ENCODE measurements at regions not wholly inside any gene's neighbourhood (a gene's known extent, or its start where the extent isn't known, plus 50 kb on each side); places are given as distances from the start of the nearest gene placed in this dataset.

- Histone ChIP-seq H3K18ac (ENCODE audit: low read length) (no peak overlapping the region), H2BK12ac (ENCODE audit: low read length) (no peak overlapping the region), H4K91ac (ENCODE audit: low read depth, low read length) (no peak overlapping the region), H2BK120ac (ENCODE audit: insufficient read depth, low read length, poor library complexity) (no peak overlapping the region), H3K27ac (ENCODE audit: low read depth, low read length) (no peak overlapping the region), H3K4me3 (ENCODE audit: low read depth, low read length) (no peak overlapping the region), H3K9me3 (ENCODE audit: insufficient read depth, low read depth, low read length) (no peaks in the 10 kb centered on the region), H3K9ac (ENCODE audit: low read length) (no peak overlapping the region), H3K36me3 (ENCODE audit: control insufficient read depth in 1 of 2, insufficient read depth in 2 of 2, low read length in 2 of 2) (no peaks in the 10 kb centered on the region), H2BK5ac (ENCODE audit: low read depth, low read length, poor library complexity) (no peak overlapping the region), H3K4me1 (ENCODE audit: control insufficient read depth in 1 of 2, insufficient read depth in 2 of 2, low read length in 2 of 2) (no peaks in the 10 kb centered on the region), H4K8ac (ENCODE audit: low read depth, low read length) (no peak overlapping the region), H3K4me2 (ENCODE audit: low read length) (no peak overlapping the region), H4K12ac (ENCODE audit: low read depth, low read length) (no peak overlapping the region), H2AFZ (ENCODE audit: insufficient read depth, low read length, poor library complexity) (no peak overlapping the region), H2AK5ac (ENCODE audit: low read length) (no peak overlapping the region), H3K14ac (ENCODE audit: low read length) (no peak overlapping the region), H3K79me2 (ENCODE audit: control insufficient read depth, insufficient read depth, low read length, poor library complexity) (no peaks in the 10 kb centered on the region), H3K23ac (ENCODE audit: low read length) (no peak overlapping the region), H3K27me3 (ENCODE audit: insufficient read depth, low read length) (no peaks in the 10 kb centered on the region), H3K79me1 (ENCODE audit: low read length) (no peaks in the 10 kb centered on the region), H3K4ac (ENCODE audit: low read depth, low read length) (no peak overlapping the region)
- no CpG with 5 or more reads among the region's 6 CpGs for whole genome bisulfite sequencing (ENCODE audit: extremely low coverage, insufficient coverage, insufficient read length)
- DNase-seq: no peak
These were observed 376.7 kb downstream of the GABRG2 start for GRCh38 chr5:162444129-162444762.

- Histone ChIP-seq H4K91ac (ENCODE audit: low read depth, low read length) (no peak overlapping the region), H3K79me2 (ENCODE audit: control insufficient read depth, insufficient read depth, low read length, poor library complexity) (no peaks in the 10 kb centered on the region), H3K4me1 (ENCODE audit: control insufficient read depth in 1 of 2, insufficient read depth in 2 of 2, low read length in 2 of 2) (no peaks in the 10 kb centered on the region), H3K4ac (ENCODE audit: low read depth, low read length) (no peak overlapping the region), H2AK5ac (ENCODE audit: low read length) (no peak overlapping the region), H3K18ac (ENCODE audit: low read length) (no peak overlapping the region), H3K27ac (ENCODE audit: low read depth, low read length) (no peak overlapping the region), H3K9ac (ENCODE audit: low read length) (no peak overlapping the region), H3K4me2 (ENCODE audit: low read length) (no peak overlapping the region), H2BK12ac (ENCODE audit: low read length) (no peak overlapping the region), H3K36me3 (ENCODE audit: control insufficient read depth in 1 of 2, insufficient read depth in 2 of 2, low read length in 2 of 2) (no peaks in the 10 kb centered on the region), H3K4me3 (ENCODE audit: low read depth, low read length) (no peak overlapping the region), H3K9me3 (ENCODE audit: insufficient read depth, low read depth, low read length) (no peaks in the 10 kb centered on the region), H2BK5ac (ENCODE audit: low read depth, low read length, poor library complexity) (no peak overlapping the region), H2AFZ (ENCODE audit: insufficient read depth, low read length, poor library complexity) (no peak overlapping the region), H3K14ac (ENCODE audit: low read length) (no peak overlapping the region), H4K8ac (ENCODE audit: low read depth, low read length) (no peak overlapping the region), H3K27me3 (ENCODE audit: insufficient read depth, low read length) (no peaks in the 10 kb centered on the region), H2BK120ac (ENCODE audit: insufficient read depth, low read length, poor library complexity) (no peak overlapping the region), H3K79me1 (ENCODE audit: low read length) (no peaks in the 10 kb centered on the region), H3K23ac (ENCODE audit: low read length) (no peak overlapping the region), H4K12ac (ENCODE audit: low read depth, low read length) (no peak overlapping the region)
- no peak for DNase-seq
- no CpG with 5 or more reads among the region's 4 CpGs for WGBS (ENCODE audit: extremely low coverage, insufficient coverage, insufficient read length)
These were observed 388.5 kb downstream of the GABRG2 start for GRCh38 chr5:162456086-162456485.

- Histone ChIP-seq H2BK5ac (ENCODE audit: low read depth, low read length, poor library complexity) (no peak overlapping the region), H2AFZ (ENCODE audit: insufficient read depth, low read length, poor library complexity) (no peak overlapping the region), H3K27me3 (ENCODE audit: insufficient read depth, low read length) (no peaks in the 10 kb centered on the region), H3K36me3 (ENCODE audit: control insufficient read depth in 1 of 2, insufficient read depth in 2 of 2, low read length in 2 of 2) (no peaks in the 10 kb centered on the region), H3K27ac (ENCODE audit: low read depth, low read length) (no peak overlapping the region), H3K14ac (ENCODE audit: low read length) (no peak overlapping the region), H3K4me2 (ENCODE audit: low read length) (no peak overlapping the region), H3K23ac (ENCODE audit: low read length) (no peak overlapping the region), H3K4me3 (ENCODE audit: low read depth, low read length) (no peak overlapping the region), H3K4ac (ENCODE audit: low read depth, low read length) (no peak overlapping the region), H4K12ac (ENCODE audit: low read depth, low read length) (no peak overlapping the region), H3K79me1 (ENCODE audit: low read length) (no peaks in the 10 kb centered on the region), H2BK120ac (ENCODE audit: insufficient read depth, low read length, poor library complexity) (no peak overlapping the region), H3K9ac (ENCODE audit: low read length) (no peak overlapping the region), H3K4me1 (ENCODE audit: control insufficient read depth in 1 of 2, insufficient read depth in 2 of 2, low read length in 2 of 2) (no peaks in the 10 kb centered on the region), H2AK5ac (ENCODE audit: low read length) (no peak overlapping the region), H3K9me3 (ENCODE audit: insufficient read depth, low read depth, low read length) (no peaks in the 10 kb centered on the region), H4K91ac (ENCODE audit: low read depth, low read length) (no peak overlapping the region), H4K8ac (ENCODE audit: low read depth, low read length) (no peak overlapping the region), H3K79me2 (ENCODE audit: control insufficient read depth, insufficient read depth, low read length, poor library complexity) (no peaks in the 10 kb centered on the region), H3K18ac (ENCODE audit: low read length) (no peak overlapping the region), H2BK12ac (ENCODE audit: low read length) (no peak overlapping the region)
- no peak for DNase-seq
- WGBS (ENCODE audit: extremely low coverage, insufficient coverage, insufficient read length): no CpG with 5 or more reads among the region's 1 CpG
These were observed 398.4 kb downstream of the GABRG2 start for GRCh38 chr5:162466011-162466410.

- Histone ChIP-seq H3K18ac (ENCODE audit: low read length) (no peak overlapping the region), H3K4me1 (ENCODE audit: control insufficient read depth in 1 of 2, insufficient read depth in 2 of 2, low read length in 2 of 2) (no peaks in the 10 kb centered on the region), H3K4ac (ENCODE audit: low read depth, low read length) (no peak overlapping the region), H4K12ac (ENCODE audit: low read depth, low read length) (no peak overlapping the region), H3K4me3 (ENCODE audit: low read depth, low read length) (no peak overlapping the region), H4K8ac (ENCODE audit: low read depth, low read length) (no peak overlapping the region), H3K9me3 (ENCODE audit: insufficient read depth, low read depth, low read length) (no peaks in the 10 kb centered on the region), H3K27ac (ENCODE audit: low read depth, low read length) (no peak overlapping the region), H2BK12ac (ENCODE audit: low read length) (no peak overlapping the region), H2BK5ac (ENCODE audit: low read depth, low read length, poor library complexity) (no peak overlapping the region), H3K27me3 (ENCODE audit: insufficient read depth, low read length) (no peaks in the 10 kb centered on the region), H2AFZ (ENCODE audit: insufficient read depth, low read length, poor library complexity) (no peak overlapping the region), H3K14ac (ENCODE audit: low read length) (no peak overlapping the region), H3K79me1 (ENCODE audit: low read length) (no peaks in the 10 kb centered on the region), H3K9ac (ENCODE audit: low read length) (no peak overlapping the region), H3K79me2 (ENCODE audit: control insufficient read depth, insufficient read depth, low read length, poor library complexity) (no peaks in the 10 kb centered on the region), H3K36me3 (ENCODE audit: control insufficient read depth in 1 of 2, insufficient read depth in 2 of 2, low read length in 2 of 2) (no peaks in the 10 kb centered on the region), H2BK120ac (ENCODE audit: insufficient read depth, low read length, poor library complexity) (no peak overlapping the region), H2AK5ac (ENCODE audit: low read length) (no peak overlapping the region), H4K91ac (ENCODE audit: low read depth, low read length) (no peak overlapping the region), H3K23ac (ENCODE audit: low read length) (no peak overlapping the region), H3K4me2 (ENCODE audit: low read length) (no peak overlapping the region)
- DNase-seq: no peak
- WGBS (ENCODE audit: extremely low coverage, insufficient coverage, insufficient read length): no CpG with 5 or more reads among the region's 2 CpGs
These were observed 405.6 kb downstream of the GABRG2 start for GRCh38 chr5:162473041-162473714.
